Colonic mucosa (tissue), 4 donors: ENCODE measurements at regions not wholly inside any gene's neighbourhood (a gene's known extent, or its start where the extent isn't known, plus 50 kb on each side); places are given as distances from the start of the nearest gene placed in this dataset.

Experiments
- DNase-seq: peaks from one replicate; pipeline ENCODE4 v3.0.0-alpha.2; 2020
- H3K27ac ChIP-seq: fragments of 200-600 bp; one replicate; pipeline ENCODE4 v1.8.0; 2021
- H3K27me3 ChIP-seq: fragments of 200-600 bp; one replicate; pipeline ENCODE4 v1.8.0; 2021
- H3K36me3 ChIP-seq: fragments of 200-600 bp; one replicate; pipeline ENCODE4 v1.8.0; 2021
- H3K4me1 ChIP-seq: fragments of 200-600 bp; one replicate; pipeline ENCODE4 v1.8.0; 2021; ENCODE audit warnings: mild to moderate bottlenecking
- H3K4me3 ChIP-seq: fragments of 200-600 bp; one replicate; pipeline ENCODE4 v1.8.0; 2021
- H3K9ac ChIP-seq, 2 donors: one replicate each; pipeline ENCODE4 v1.7.0; 2013; ENCODE audit warnings: control low read depth in 2 of 2, low read depth in 2 of 2, low read length in 2 of 2
- H3K9me3 ChIP-seq: fragments of 200-600 bp; one replicate; pipeline ENCODE4 v1.8.0; 2021
- intact Hi-C: fragments of 100-400 bp; cut with DNase I; formaldehyde crosslinking; loops from one replicate; pipeline ENCODE4 v1.14.1; 2022
- TF ChIP-seq, protein P1 (sequence below): fragments of 200-600 bp; IDR thresholded peaks from one replicate; pipeline ENCODE4 v1.8.0; 2022; ENCODE audit warnings: antibody characterized with exemption, mild to moderate bottlenecking
- donor health status: healthy.
- donor health status: DM: no; HTN: no; CAD: no.
- donor health status: DM: no; HTN: no; CAD: no.

DNA sequence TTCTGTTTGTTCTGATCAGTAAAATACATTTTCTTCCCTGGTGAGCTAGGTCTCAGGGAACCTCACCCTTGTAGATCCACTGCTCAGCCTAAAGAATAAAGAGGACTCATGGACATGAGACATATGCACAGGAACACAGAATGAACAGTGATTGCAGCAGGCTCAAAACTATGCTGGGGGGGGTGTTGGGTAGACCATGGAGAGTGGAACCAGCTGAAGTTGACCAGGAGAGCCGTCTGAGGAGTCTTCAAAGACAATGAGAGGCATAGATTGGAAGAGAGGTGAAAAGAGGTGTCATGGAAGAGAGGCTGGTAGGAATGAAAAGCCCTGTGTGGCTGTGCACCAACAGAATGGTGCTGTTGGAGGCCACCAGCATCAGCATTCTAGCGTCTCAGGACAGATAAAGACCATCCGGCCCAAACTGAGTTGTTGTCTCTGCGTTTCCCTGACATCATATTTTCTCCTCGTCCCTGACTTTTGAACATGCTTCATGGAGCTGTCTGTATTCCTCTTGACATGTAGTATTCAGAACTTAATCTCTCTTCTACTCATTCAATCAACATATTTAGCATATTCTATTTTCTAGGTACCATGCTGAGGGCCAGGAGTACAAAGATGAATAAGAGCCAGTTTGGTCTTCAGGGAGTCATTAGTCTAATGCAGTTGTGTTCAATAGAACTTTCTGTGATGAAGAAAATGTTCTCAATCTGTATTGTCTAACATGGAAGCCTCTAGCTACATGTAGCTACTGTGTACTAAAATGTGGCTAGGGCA lies 331.8 kb downstream of the CYP26B1 start:
- intact Hi-C loops = no loop called here
- TF ChIP-seq, protein P1, sequence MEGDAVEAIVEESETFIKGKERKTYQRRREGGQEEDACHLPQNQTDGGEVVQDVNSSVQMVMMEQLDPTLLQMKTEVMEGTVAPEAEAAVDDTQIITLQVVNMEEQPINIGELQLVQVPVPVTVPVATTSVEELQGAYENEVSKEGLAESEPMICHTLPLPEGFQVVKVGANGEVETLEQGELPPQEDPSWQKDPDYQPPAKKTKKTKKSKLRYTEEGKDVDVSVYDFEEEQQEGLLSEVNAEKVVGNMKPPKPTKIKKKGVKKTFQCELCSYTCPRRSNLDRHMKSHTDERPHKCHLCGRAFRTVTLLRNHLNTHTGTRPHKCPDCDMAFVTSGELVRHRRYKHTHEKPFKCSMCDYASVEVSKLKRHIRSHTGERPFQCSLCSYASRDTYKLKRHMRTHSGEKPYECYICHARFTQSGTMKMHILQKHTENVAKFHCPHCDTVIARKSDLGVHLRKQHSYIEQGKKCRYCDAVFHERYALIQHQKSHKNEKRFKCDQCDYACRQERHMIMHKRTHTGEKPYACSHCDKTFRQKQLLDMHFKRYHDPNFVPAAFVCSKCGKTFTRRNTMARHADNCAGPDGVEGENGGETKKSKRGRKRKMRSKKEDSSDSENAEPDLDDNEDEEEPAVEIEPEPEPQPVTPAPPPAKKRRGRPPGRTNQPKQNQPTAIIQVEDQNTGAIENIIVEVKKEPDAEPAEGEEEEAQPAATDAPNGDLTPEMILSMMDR = no peak
- no peaks in the 10 kb centered on the region for H3K4me1 ChIP-seq
- no peak overlapping the region for H3K27ac ChIP-seq
- no peaks in the 10 kb centered on the region for H3K27me3 ChIP-seq
- H3K9me3 ChIP-seq = no peaks in the 10 kb centered on the region
- H3K9ac ChIP-seq = no peak overlapping the region
- DNase-seq = no peak
- no peaks in the 10 kb centered on the region for H3K36me3 ChIP-seq
- H3K4me3 ChIP-seq = no peak overlapping the region

DNA sequence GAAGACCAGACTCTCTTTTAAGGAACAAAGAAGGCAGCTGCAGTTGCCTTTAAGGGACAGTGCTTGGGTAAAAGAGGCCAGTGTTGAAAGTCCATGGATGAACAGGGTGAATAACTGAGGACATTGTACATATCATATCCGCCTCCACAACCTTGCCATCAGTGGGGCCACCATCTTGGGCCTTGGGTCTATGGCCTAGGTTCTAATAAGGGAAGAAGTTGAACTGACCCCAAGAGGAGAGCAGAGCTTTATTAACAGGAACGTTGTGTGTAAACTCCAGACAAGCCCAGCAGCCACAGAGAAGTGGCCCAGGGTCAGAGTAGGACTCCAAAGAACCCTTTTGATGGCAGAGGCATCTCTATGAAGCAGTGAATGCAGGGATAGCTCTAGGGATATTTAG lies 332.8 kb downstream of the CYP26B1 start:
- H3K4me3 ChIP-seq = no peak overlapping the region
- TF ChIP-seq, protein P1 = no peak
- no peaks in the 10 kb centered on the region for H3K27me3 ChIP-seq
- H3K36me3 ChIP-seq = no peaks in the 10 kb centered on the region
- H3K27ac ChIP-seq = no peak overlapping the region
- no peaks in the 10 kb centered on the region for H3K4me1 ChIP-seq
- H3K9ac ChIP-seq = no peak overlapping the region
- H3K9me3 ChIP-seq = no peaks in the 10 kb centered on the region
- intact Hi-C loops = no loop called here
- no peak for DNase-seq

DNA sequence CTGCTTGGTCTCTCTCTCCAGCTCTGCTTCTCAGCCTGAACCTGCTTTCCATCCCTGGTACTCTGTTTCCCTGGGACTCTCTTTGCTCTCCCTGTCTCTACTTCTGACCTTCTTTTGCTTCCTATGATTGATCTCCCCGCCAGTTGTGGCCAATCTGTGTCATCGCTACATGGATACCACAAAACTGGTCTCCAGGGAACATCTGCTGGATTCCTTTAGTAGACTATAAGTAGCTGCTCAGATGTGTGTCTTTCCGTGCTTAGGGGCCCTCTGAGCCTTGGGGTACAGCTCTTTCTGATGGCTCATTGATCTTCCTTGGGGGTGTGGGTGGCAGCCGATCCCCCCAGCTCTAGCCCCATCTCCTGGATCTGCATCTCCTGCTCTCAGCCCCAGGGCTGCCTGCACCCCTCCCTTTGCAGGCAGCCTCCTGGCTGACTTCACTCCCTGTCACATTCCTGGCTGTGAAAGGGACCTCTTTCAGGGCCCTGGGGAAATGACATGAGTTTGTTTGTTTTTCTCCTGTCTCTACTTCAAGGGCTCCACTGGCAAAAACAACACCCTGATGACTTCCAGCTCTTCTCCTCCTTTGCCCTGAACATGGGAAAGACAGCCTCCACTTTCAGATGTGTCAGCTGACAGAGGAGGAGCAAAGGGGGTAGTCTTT lies 333.7 kb downstream of the CYP26B1 start:
- TF ChIP-seq, protein P1 = no peak
- no peaks in the 10 kb centered on the region for H3K4me1 ChIP-seq

DNA sequence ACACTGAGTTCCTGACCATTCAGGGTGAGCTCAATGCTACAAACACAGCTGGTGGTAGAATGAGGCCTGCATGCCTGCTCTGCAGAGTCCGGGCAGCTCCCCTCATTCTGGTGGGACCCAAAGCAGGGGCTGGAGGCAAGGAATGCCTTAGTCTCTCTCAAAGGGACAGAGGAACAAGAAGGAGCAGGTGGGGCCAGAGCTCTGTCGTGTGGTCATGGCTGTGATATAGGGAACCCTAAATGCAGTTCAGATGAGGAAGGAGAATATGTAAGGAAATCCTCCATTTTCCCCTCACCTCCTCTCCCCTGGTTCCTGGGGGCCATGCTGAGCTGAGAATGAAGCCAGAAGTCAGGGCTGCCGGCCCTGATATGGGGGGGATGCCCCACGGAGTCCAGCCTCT lies 334.3 kb downstream of the CYP26B1 start:
- DNase-seq = no peak
- TF ChIP-seq, protein P1 = no peak
- H3K4me1 ChIP-seq = no peaks in the 10 kb centered on the region
- no peak overlapping the region for H3K4me3 ChIP-seq
- H3K27ac ChIP-seq = no peak overlapping the region
- H3K27me3 ChIP-seq = no peaks in the 10 kb centered on the region
- H3K36me3 ChIP-seq = no peaks in the 10 kb centered on the region
- H3K9ac ChIP-seq = no peak overlapping the region
- no peaks in the 10 kb centered on the region for H3K9me3 ChIP-seq
- intact Hi-C loops = no loop called here

More for the DNA sequence above, 333.7 kb downstream of the CYP26B1 start:
- Histone ChIP-seq H3K9me3 (no peaks in the 10 kb centered on the region), H3K36me3 (no peaks in the 10 kb centered on the region), H3K27ac (no peak overlapping the region), H3K9ac (no peak overlapping the region), H3K27me3 (no peaks in the 10 kb centered on the region), H3K4me3 (no peak overlapping the region)
- no peak for DNase-seq
- intact Hi-C loops = no loop called here

DNA sequence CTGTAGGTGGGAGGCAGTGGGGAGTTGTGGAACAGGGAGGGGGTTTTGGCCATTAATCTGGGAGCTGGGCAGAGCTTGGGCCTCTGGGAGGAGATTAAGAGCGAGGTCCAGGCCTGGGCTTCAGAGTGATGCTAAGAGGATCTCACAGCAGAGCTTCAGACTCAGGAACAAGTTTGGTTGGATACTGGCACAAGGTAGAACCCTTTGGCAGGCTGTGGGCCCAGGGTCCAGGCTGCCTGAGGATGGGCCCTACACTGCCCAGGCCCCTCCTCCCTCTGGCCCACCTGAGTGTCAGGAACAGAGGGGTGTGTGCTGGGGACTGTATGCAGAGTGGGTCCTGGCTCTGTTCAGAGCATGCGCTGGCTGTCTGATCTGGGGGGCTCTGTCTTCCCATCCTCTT lies 334.9 kb downstream of the CYP26B1 start:
- Histone ChIP-seq H3K9me3 (no peaks in the 10 kb centered on the region), H3K4me1 (no peaks in the 10 kb centered on the region), H3K36me3 (no peaks in the 10 kb centered on the region), H3K4me3 (no peak overlapping the region), H3K9ac (no peak overlapping the region), H3K27me3 (no peaks in the 10 kb centered on the region), H3K27ac (no peak overlapping the region)
- TF ChIP-seq, protein P1 = no peak
- DNase-seq = no peak
- intact Hi-C loops = no loop called here
